GM12891 (cell line): ENCODE measurements at regions not wholly inside any gene's neighbourhood (a gene's known extent, or its start where the extent isn't known, plus 50 kb on each side); places are given as distances from the start of the nearest gene placed in this dataset.

ENCODE experiments used
- PAX5 ChIP-seq: IDR thresholded peaks from 2 replicates; pipeline ENCODE4 v1.6.1; 2011; ENCODE audit warnings: low read length, moderate library complexity, mild to moderate bottlenecking; ENCODE audit not compliant: insufficient read depth, severe bottlenecking
- POLR2A ChIP-seq: IDR thresholded peaks from 2 replicates; pipeline ENCODE4 v1.6.1; 2011; ENCODE audit warnings: low read depth, low read length, control low read depth
- POLR2AphosphoS5 ChIP-seq: IDR thresholded peaks from 2 replicates; pipeline ENCODE4 v1.6.1; 2011; ENCODE audit warnings: low read depth, low read length, control low read depth
- POU2F2 ChIP-seq: IDR thresholded peaks from 2 replicates; pipeline ENCODE4 v1.6.1; 2011; ENCODE audit warnings: low read depth, mild to moderate bottlenecking, control low read depth, low read length, moderate library complexity
- SPI1 ChIP-seq: IDR thresholded peaks from 2 replicates; pipeline ENCODE4 v1.6.1; 2011; ENCODE audit warnings: low read depth, low read length, control low read depth
- TAF1 ChIP-seq: IDR thresholded peaks from 2 replicates; pipeline ENCODE4 v1.6.1; 2011; ENCODE audit warnings: low read depth, low read length, control low read depth

- TF ChIP-seq POLR2A (no peak), POLR2AphosphoS5 (no peak), PAX5 (no peak), TAF1 (no peak), POU2F2 (no peak), SPI1 (no peak)
These were observed 195.7 kb downstream of the FCRL5 start for GRCh38 chr1:157356601-157357000.
